GM12892 (cell line): ENCODE measurements at regions not wholly inside any gene's neighbourhood (a gene's known extent, or its start where the extent isn't known, plus 50 kb on each side); places are given as distances from the start of the nearest gene placed in this dataset.
"Not testable (repeated sequence)": the region's sequence is repeated elsewhere in the genome, so short reads cannot be mapped to it uniquely, and the experiment has no call there.

Source experiments
- DNase-seq: peaks from one replicate; pipeline ENCODE4 v3.0.0; 2011; ENCODE audit not compliant: insufficient read length
- FAIRE-seq: peaks from 2 replicates; lab custom pipeline; 2011; peaks lifted over from hg19 to GRCh38; lab: Jason Lieb, UNC
- POLR2A ChIP-seq: IDR thresholded peaks from 2 replicates; pipeline ENCODE4 v1.6.1; 2011; ENCODE audit warnings: low read depth, low read length, control low read depth
- POLR2AphosphoS5 ChIP-seq: IDR thresholded peaks from 2 replicates; pipeline ENCODE4 v1.6.1; 2011; ENCODE audit warnings: low read depth, low read length, control low read depth
- TAF1 ChIP-seq: IDR thresholded peaks from 2 replicates; pipeline ENCODE4 v1.6.1; 2011; ENCODE audit warnings: low read depth, mild to moderate bottlenecking, control low read depth, low read length, borderline replicate concordance

GRCh38 chr2:142495141-142495540, 364.3 kb upstream of the LRP1B start:
- DNase-seq (no peak), FAIRE-seq (no peak)
- TF ChIP-seq POLR2AphosphoS5 (no peak), POLR2A (no peak), TAF1 (no peak)

GRCh38 chr2:142489631-142490030, 358.8 kb upstream of the LRP1B start:
- not testable (repeated sequence) for DNase-seq, FAIRE-seq

- TF ChIP-seq POLR2A = no peak
- no peak for FAIRE-seq
- no peak for DNase-seq
These were observed 353.3 kb upstream of the LRP1B start for GRCh38 chr2:142484111-142484510.

- no peak for FAIRE-seq
- TF ChIP-seq TAF1 (no peak), POLR2A (no peak), POLR2AphosphoS5 (no peak)
- DNase-seq = no peak
These were observed 352.8 kb upstream of the LRP1B start for GRCh38 chr2:142483653-142484052.

GRCh38 chr2:142478206-142478605, 347.4 kb upstream of the LRP1B start:
- DNase-seq (no peak), FAIRE-seq (no peak)
- TF ChIP-seq POLR2A (no peak), TAF1 (no peak), POLR2AphosphoS5 (no peak)

GRCh38 chr2:142472382-142472781, 341.6 kb upstream of the LRP1B start:
- TF ChIP-seq TAF1 (no peak), POLR2AphosphoS5 (no peak), POLR2A (no peak)
- FAIRE-seq (no peak), DNase-seq (no peak)

- FAIRE-seq = no peak
- TF ChIP-seq TAF1 = no peak
- no peak for TF ChIP-seq POLR2A
- TF ChIP-seq POLR2AphosphoS5 = no peak
- no peak for DNase-seq
These were observed 336.5 kb upstream of the LRP1B start for GRCh38 chr2:142467321-142467720.

GRCh38 chr2:142463047-142463446, 332.2 kb upstream of the LRP1B start:
- FAIRE-seq = no peak
- no peak for DNase-seq
- TF ChIP-seq TAF1 = no peak
- TF ChIP-seq POLR2A = no peak
- no peak for TF ChIP-seq POLR2AphosphoS5

GRCh38 chr2:142462306-142462705, 331.5 kb upstream of the LRP1B start:
- FAIRE-seq = no peak
- TF ChIP-seq POLR2A (no peak), POLR2AphosphoS5 (no peak), TAF1 (no peak)
- no peak for DNase-seq

GRCh38 chr2:142445551-142446072, 314.8 kb upstream of the LRP1B start:
- TF ChIP-seq POLR2A (no peak), POLR2AphosphoS5 (no peak), TAF1 (no peak)
- no peak for FAIRE-seq
- no peak for DNase-seq

- TF ChIP-seq POLR2A (no peak), POLR2AphosphoS5 (no peak), TAF1 (no peak)
- FAIRE-seq = no peak
- no peak for DNase-seq
These were observed 314.2 kb upstream of the LRP1B start for GRCh38 chr2:142445023-142445422.

DNA sequence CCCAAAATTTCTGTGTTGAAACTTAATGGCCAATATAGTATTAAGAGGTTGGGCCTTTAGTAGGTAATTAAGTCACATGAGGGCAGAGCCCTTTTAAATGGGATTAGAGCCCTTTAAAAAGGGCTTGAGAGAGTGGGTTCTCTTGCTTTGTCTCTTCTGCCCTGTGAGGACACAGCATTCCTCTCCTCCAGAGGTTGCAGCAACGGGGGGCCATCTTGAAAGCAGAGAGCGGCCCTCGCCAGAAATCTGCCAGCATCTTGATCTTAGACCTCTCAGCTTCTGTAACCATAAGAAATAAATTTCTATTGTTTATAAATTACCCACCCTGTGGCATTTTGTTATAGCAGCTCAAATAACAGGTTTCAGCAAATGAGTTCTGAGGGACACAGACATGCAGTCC, 305.0 kb upstream of the LRP1B start:
- DNase-seq = no peak
- no peak for TF ChIP-seq POLR2AphosphoS5
- no peak for TF ChIP-seq TAF1
- no peak for TF ChIP-seq POLR2A
- FAIRE-seq = no peak

DNA sequence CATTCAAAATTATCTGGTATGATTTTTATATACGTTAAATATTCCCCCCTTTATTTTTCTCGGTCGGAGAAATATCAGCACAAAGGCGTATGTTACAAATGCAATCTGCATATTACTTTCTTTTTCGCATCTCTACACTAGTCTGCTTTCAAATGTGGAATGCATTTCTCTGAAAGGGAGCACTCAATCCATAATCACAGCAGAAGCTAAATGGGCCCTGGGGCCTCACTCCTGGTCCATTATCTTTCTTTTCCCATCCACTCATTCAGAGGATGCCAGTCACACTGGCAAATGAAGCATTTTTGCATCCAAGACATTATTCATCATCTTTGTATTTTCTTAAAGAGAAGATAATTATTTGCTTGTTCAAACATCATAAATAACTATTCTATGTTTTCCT, 295.2 kb upstream of the LRP1B start:
- TF ChIP-seq POLR2AphosphoS5 (no peak), POLR2A (no peak), TAF1 (no peak)
- no peak for FAIRE-seq
- no peak for DNase-seq
